HL-60 (cell line): ENCODE measurements at regions not wholly inside any gene's neighbourhood (a gene's known extent, or its start where the extent isn't known, plus 50 kb on each side); places are given as distances from the start of the nearest gene placed in this dataset.

Source experiments
- CTCF ChIP-seq: IDR thresholded peaks from one replicate; pipeline ENCODE4 v1.5.1; 2011; ENCODE audit warnings: low read length, control low read depth, inconsistent platforms; ENCODE audit not compliant: insufficient read depth
- GABPA ChIP-seq: IDR thresholded peaks from 2 replicates; pipeline ENCODE4 v1.6.1; 2012; ENCODE audit warnings: low read depth

DNA sequence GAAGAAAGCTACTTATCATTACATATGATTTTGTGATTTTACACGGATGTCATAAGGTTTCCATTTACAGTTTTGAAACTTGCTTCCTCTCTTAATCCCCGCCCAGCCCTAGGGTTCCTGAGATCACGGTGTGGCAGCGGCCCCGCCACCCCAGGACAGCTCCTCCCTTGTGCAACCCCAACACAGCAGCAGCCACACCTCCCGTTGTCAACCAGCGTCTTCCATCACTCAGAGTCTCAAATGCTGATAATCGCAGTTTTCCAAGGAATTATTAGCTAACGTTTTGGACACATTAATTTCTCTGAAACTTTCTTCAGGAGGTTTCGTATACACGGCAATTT is 204.8 kb downstream of the THBS2 start:
- TF ChIP-seq CTCF (no peak), GABPA (no peak)
